ENCODE measurements at regions not wholly inside any gene's neighbourhood (a gene's known extent, or its start where the extent isn't known, plus 50 kb on each side); places are given as distances from the start of the nearest gene placed in this dataset.

GRCh38 chr21:34011660-34012059 lies 61.7 kb upstream of the MRPS6 start:
- no peak overlapping the region for H3K4me3 ChIP-seq (ENCODE audit: low read length, poor library complexity, severe bottlenecking)
- no peaks in the 10 kb centered on the region for H3K79me2 ChIP-seq (ENCODE audit: insufficient read depth, low read length)
- H2AFZ ChIP-seq (ENCODE audit: low read length) = no peak overlapping the region
- H3K36me3 ChIP-seq (ENCODE audit: insufficient read depth, low read length) = no peaks in the 10 kb centered on the region
- H3K4me1 ChIP-seq (ENCODE audit: insufficient read depth, low read length, poor library complexity, severe bottlenecking) = no peaks in the 10 kb centered on the region
- H3F3A ChIP-seq (ENCODE audit: low read depth) = no peaks in the 10 kb centered on the region
- no peaks in the 10 kb centered on the region; the same call in 1 of the 2 replicates for H3K9me3 ChIP-seq (ENCODE audit: insufficient read depth, low read depth, low read length)
- H4K20me1 ChIP-seq (ENCODE audit: insufficient read depth, low read length, poor library complexity, severe bottlenecking) = no peaks in the 10 kb centered on the region
- H3K9ac ChIP-seq (ENCODE audit: low read depth, low read length, poor library complexity, severe bottlenecking) = no peak overlapping the region
- no peak overlapping the region for H3K4me2 ChIP-seq (ENCODE audit: low read depth, low read length, poor library complexity, severe bottlenecking)
- H3K27me3 ChIP-seq (ENCODE audit: insufficient read depth, low read length, poor library complexity, severe bottlenecking) = no peaks in the 10 kb centered on the region
- H3K9me2 ChIP-seq (replicated peaks; ENCODE audit: low read depth, low read length) = no peaks in the 10 kb centered on the region
- TF ChIP-seq EZH2phosphoT487 (IDR thresholded peaks at IDR 0.05; ENCODE audit: borderline replicate concordance) = no peak
- no peak for TF ChIP-seq CTCF (conservative IDR thresholded peaks at IDR 0.05; ENCODE audit: low read length)

GRCh38 chr21:34009193-34009592 lies 64.2 kb upstream of the MRPS6 start:
- no peaks in the 10 kb centered on the region for H3K36me3 ChIP-seq (ENCODE audit: insufficient read depth, low read length)
- H3K4me3 ChIP-seq (ENCODE audit: low read length, poor library complexity, severe bottlenecking) = no peak overlapping the region
- no peaks in the 10 kb centered on the region for H3K9me2 ChIP-seq (replicated peaks; ENCODE audit: low read depth, low read length)
- no peaks in the 10 kb centered on the region for H3K27me3 ChIP-seq (ENCODE audit: insufficient read depth, low read length, poor library complexity, severe bottlenecking)
- no peaks in the 10 kb centered on the region for H4K20me1 ChIP-seq (ENCODE audit: insufficient read depth, low read length, poor library complexity, severe bottlenecking)
- no peak overlapping the region for H3K4me2 ChIP-seq (ENCODE audit: low read depth, low read length, poor library complexity, severe bottlenecking)
- H3K9me3 ChIP-seq (ENCODE audit: insufficient read depth, low read depth, low read length) = no peaks in the 10 kb centered on the region
- TF ChIP-seq CTCF (conservative IDR thresholded peaks at IDR 0.05; ENCODE audit: low read length) = no peak
- H3K79me2 ChIP-seq (ENCODE audit: insufficient read depth, low read length) = no peaks in the 10 kb centered on the region
- no peaks in the 10 kb centered on the region for H3F3A ChIP-seq (ENCODE audit: low read depth)
- H3K9ac ChIP-seq (ENCODE audit: low read depth, low read length, poor library complexity, severe bottlenecking) = no peak overlapping the region
- no peak overlapping the region for H2AFZ ChIP-seq (ENCODE audit: low read length)
- no peaks in the 10 kb centered on the region for H3K4me1 ChIP-seq (ENCODE audit: insufficient read depth, low read length, poor library complexity, severe bottlenecking)

GRCh38 chr21:34008618-34009017 lies 64.8 kb upstream of the MRPS6 start:
- no peaks in the 10 kb centered on the region for H4K20me1 ChIP-seq (ENCODE audit: insufficient read depth, low read length, poor library complexity, severe bottlenecking)
- no peaks in the 10 kb centered on the region for H3K9me3 ChIP-seq (ENCODE audit: insufficient read depth, low read depth, low read length)
- H3K9ac ChIP-seq (ENCODE audit: low read depth, low read length, poor library complexity, severe bottlenecking) = no peak overlapping the region
- H3K4me2 ChIP-seq (ENCODE audit: low read depth, low read length, poor library complexity, severe bottlenecking) = no peak overlapping the region
- TF ChIP-seq CTCF (conservative IDR thresholded peaks at IDR 0.05; ENCODE audit: low read length) (no peak), EZH2phosphoT487 (IDR thresholded peaks at IDR 0.05; ENCODE audit: borderline replicate concordance) (no peak)
- no peaks in the 10 kb centered on the region for H3K27me3 ChIP-seq (ENCODE audit: insufficient read depth, low read length, poor library complexity, severe bottlenecking)
- H3K4me3 ChIP-seq (ENCODE audit: low read length, poor library complexity, severe bottlenecking) = no peak overlapping the region
- no peaks in the 10 kb centered on the region for H3K36me3 ChIP-seq (ENCODE audit: insufficient read depth, low read length)
- H3F3A ChIP-seq (ENCODE audit: low read depth) = no peaks in the 10 kb centered on the region
- H2AFZ ChIP-seq (ENCODE audit: low read length) = no peak overlapping the region
- no peaks in the 10 kb centered on the region for H3K79me2 ChIP-seq (ENCODE audit: insufficient read depth, low read length)
- H3K4me1 ChIP-seq (ENCODE audit: insufficient read depth, low read length, poor library complexity, severe bottlenecking) = no peaks in the 10 kb centered on the region
- H3K9me2 ChIP-seq (replicated peaks; ENCODE audit: low read depth, low read length) = no peaks in the 10 kb centered on the region

Data from Loucy (cell line).